Cerebellar nuclear complex (tissue), 1 donor: ENCODE measurements at regions not wholly inside any gene's neighbourhood (a gene's known extent, or its start where the extent isn't known, plus 50 kb on each side); places are given as distances from the start of the nearest gene placed in this dataset.
A peak's percentile ranks its signal among the peaks of the same experiment; 100 is the strongest.

ENCODE experiments used
- DNase-seq, 2 experiments: peaks; one replicate each; lab custom pipeline; 2025; lab: John Stamatoyannopoulos, UW

DNA sequence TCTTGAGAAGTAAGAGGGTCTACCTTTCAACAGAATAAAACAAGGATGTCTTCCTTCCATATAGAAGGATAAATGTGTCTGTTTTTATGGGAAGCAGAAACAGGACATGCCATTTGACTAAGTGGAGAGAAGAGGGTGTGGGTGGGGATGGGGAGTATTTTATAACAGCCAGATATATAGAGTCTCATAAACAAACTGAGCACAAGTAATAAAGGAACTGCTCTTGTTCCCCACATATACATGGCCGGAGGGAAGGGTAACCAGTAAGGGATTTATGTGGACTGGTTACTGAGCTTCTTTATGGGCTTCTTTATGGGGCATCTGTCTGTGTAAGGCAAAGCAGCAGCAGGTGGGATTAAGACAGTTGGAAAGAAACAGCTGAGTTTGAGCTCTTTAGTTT, 558.1 kb downstream of the REEP3 start:
- no peak for DNase-seq

DNA sequence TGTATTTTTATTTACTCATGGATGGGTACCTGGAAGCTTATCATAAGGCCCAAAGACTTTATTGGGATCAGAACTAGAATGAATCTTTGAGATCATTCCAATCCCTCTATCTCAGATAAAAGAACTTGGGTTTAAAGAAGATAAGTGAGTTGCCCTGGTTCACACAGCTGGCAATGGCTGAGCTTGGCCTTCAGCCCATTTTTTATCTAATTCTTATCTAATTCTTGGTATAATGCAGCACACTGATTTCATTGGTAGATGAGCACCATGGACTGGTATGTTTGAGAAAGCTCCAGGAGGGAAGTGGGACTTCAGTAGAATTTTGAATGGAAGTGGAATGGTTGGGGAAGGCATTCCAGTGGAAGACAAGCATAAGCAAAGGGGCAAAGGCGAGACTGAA, 558.9 kb downstream of the REEP3 start:
- no peak for DNase-seq

DNA sequence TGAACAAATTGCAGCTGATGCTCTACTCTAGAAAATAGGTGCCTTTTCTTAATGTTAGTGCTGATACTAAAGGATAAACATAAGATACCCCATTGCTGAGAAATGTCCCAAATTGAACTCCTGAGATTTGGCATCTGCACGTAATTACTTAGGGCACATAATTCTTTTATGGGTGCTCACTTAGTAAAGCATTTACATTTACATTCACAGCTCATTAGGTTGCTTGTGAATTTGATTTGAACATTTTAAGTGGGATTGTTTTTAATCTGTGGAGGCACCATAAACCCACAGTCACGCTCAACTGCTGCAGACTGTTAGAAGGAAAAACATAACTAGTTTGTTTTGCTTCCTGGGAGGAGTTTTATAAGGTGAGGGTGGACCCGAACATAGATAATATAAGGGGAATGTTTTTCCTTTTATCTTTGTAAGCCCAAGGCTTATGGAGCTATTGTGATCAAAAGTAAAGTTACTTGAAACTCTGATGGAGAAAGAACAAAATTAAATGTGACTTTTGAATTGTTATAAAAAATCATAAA, 560.8 kb downstream of the REEP3 start:
- no peak for DNase-seq

DNA sequence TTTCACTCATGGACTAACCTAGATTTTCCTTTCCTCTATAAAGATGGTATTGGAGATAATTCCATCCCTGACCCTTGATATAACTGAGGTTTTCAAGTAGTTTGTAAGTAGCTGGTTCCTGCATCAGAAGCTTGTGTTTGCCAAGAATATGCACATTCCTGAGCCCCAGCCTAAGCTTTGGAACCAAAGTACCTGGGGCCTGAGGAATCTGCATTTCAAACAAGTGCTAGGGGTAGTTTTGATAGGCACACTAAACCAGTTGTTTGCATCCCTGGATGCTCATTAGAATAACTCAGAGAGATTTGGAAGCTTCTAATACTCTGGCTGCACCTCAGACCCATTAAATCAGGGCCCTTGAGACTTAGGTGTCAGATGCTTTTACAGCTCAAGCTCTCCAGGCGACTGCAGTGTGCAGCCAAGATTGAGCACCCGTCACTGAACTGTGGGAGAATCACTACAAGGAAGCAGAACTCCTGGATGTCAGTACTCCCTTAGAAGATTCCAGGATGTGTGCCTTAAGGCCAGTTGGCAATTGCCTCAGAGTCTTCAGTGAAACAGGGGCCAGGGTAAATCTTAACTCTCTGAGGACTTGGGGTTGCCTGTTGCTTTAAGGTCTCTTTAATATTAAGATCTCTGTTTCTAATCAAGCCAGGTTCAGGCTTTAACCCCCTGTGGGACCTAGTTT, 565.0 kb downstream of the REEP3 start:
- no peak for DNase-seq

DNA sequence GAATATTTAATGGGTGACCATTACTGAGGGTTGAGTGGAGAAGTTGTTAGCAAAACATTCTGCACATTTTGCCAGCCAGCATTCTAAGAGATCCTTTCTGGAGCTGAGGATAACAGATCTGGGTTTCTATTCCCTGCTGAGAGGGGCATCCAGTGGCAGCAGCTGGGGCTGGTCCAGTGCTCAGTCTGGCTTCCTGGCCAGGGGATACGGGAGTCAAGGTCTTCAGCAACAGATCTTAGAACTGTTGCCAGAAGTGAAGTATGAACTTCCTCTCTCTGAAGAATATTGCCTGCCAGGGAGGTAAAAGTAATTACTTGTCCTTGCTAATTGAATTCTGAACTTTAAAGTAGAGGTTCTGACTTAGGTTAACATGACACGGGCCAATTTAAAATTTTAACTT, 568.4 kb downstream of the REEP3 start:
- DNase-seq = no peak

DNA sequence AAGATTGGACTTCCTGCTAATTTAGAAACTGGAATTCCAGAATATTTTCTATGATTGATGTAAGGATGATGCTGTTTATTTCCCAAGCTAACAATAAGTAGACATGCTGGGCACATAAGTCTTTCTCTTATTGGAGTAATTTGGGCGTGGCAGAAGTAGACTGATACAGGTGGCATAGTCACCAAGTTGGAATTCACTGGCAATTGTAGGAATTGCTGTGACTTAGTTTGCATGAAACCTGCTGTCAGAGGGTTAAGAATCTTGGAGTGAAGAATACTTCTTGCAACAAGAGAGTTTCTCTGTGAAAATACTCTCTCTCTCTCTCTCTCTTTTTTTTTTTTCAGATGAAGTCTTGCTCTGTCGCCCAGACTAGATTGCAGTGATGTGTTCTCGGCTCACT, 569.7 kb downstream of the REEP3 start:
- no peak for DNase-seq

DNA sequence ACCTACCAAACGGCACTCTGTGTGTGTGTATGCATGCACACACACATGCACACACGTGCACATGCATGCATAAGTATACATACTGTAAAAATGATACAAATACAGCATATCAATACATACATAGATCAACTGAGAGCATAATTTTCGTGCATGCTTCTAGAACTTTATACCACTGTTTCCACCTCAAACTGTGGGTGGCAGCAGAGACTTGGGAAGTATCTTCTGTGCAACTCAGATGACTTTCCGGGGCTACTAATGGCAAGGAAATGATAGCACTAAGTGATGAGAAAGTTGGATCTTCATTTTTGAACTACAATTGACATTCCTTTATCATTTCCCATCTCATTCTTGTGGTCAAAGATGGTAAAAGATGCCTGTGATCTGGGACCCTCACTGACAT, 570.7 kb downstream of the REEP3 start:
- DNase-seq = no peak

DNA sequence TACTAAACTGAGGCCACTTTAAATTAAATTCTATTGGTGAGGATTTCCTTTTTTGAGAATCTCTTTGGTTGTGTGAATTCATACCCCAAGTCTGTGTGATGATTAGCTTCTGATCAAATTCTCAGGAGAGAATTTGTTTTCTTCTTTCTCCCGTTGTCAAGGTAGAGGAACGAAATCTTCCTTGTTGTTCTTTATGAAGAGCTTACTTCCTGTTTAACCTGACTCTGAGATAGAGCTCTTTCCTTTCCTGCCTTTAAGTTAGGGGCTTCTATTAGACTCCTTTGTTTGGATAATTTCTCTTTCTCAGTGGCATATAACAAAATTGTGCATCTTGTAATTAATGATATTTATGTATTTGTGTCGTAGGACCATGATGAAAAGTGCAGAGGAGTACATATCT, 572.1 kb downstream of the REEP3 start:
- no peak for DNase-seq

DNA sequence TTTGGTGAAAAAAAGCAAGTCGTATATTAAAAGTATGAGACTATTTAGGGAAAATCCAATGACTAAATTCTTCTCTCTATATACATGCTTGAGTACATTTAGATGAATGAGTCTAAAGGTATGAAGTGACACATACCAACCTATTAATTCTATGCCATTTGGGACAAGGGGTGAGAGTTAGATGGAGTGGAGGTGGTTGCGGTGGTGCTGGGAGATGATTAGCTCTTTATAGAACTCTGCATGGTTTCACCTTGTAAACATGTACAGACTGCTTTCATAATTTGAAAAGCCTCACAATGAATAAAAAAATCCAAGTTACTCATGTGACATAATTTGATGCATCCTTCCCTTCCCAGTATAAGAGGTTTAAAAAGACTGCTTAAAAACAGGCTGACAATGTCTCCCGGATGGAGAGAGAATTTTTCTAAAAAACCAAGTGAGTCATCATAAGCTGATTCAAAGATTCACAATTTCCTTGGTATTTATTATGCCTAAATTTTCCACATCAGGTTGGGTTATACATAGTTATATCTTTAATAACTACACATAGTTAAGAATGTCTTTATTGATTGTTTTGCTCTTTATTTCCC, 572.8 kb downstream of the REEP3 start:
- no peak for DNase-seq

DNA sequence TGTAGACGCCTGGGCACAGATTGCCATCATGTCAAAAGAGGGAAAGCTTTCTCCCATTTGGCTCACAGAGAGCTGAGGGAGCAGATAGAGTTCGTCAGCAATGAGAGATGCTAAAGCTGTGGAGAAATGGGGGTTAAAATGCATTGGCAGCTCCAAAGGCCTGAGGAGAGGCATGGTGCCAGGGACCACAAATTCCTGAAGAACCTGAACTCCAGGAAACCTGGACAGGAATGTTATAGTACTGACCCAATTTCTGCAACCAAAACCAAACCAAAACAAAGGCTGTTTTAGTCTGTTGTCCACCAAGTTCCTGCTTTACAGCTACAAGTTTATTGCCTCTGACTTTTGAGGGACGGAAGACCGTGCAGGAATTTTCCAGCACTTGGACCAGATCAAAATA, 575.7 kb downstream of the REEP3 start:
- DNase-seq = peak in 1 of 2 experiments; percentile 22

DNA sequence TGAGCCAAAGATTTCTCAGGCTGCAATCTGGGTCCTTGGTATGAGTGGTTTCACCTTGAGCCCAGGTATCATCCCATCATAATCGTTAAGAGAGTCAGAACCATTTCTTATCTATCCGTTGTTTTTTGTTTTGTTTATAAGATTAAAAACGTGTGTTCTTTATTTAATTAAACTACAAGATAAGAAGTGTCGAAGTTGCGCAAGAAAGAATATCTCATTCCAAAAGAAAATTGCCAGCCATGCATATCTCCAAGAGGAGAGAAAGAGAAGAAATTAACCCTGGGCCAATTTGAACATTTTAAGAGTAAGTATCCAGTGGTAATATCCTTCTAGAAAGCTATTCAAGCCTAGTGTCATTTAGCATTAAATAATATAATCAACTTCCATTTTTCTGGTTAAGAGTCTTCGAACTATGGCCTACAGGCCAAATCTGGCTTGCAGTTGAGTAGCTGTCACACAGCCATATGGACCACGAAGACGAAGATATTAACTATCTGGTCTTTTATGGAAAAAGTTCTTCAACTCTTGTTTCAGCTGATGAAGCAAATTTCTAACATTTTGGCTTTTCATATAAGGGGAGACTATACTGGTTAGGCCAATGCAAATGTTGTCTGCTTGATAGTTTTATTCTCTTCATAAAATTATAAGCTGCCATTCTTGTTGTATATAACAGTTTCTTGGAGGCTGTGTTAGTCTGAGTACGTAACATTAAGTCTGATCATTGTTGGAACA, 576.4 kb downstream of the REEP3 start:
- no peak for DNase-seq

DNA sequence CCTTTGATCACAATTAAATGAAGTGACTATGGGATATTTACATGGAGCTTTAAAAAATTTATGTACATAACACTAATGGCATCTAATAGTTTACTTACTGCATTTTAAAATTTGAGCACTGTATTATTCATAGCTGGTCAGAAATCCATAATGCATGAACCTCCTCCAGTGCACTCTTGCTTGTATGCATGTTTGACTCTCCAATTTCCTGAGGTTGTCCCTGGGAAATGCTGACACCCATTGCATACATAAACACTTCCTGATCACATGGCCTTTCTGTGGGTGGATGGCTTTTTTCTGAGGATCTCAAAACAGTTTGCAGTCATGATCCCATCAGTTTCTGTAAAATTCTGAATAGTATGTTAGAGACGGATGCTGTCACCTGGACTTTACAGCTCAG, 577.8 kb downstream of the REEP3 start:
- no peak for DNase-seq

DNA sequence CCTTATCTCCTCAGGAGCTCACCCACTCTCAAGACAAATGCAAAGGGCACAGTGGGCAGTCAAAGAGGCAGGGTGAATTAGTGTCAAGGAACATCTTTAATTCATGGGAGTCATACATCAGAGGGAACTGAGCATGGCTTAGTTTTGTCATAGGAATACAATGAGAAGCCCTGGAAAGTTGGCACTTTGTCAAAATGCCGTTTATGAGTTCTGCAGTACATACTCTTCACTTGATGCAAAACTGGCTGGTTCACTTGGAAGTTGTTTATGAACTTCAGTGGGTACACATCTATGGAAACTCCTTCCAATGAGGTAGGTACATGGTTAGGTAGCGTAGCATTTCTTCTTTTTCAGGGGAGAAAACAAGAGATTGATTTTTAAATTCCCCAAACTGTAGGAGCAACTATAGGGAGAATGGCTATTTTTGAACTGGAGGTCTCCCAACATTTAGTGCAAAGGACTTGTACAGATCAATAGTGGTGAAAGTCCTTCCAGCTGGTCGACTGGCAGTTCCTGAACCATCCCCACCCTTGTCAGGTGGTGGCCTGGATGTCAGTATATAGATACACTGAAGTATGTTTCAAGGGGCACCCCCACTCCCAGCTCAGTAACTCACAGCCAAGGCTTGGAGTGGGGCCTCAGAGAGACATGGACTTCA, 580.5 kb downstream of the REEP3 start:
- no peak for DNase-seq

DNA sequence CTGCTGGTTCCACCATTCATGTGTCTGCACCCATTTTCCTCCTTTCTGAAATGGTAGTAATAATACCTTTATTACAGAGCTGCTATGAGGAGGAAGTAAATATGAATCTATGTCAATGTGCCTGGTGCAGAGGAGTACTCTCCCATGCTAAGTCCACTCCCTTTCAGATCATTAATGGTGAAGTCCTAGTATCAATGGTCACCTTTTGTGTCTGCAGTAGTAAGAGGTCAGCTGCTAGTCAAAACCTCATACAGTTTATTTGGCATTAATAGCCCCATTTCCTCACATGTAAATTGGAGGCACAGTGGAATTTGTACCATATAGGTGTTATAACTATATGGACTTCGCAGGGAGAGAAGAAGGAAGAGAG, 581.0 kb downstream of the REEP3 start:
- no peak for DNase-seq

DNA sequence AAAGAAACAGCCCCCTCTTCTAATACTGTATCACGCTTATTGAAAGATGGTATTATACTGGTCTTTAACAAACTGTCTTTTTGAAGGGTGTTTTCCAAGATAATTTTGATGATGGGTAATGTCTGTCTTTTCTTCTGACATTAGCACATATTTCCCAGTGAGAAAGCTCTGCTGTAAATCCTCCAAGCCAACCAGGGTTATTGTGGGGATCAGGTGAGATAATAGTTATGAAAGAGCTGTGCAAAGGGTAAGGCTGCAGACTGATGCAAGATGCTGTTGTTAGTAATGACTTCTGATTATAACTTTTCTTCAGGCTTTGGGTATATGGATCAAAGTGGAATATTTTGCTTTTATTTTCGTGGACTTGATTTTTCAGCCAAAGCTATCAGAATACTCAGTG, 581.7 kb downstream of the REEP3 start:
- DNase-seq = no peak

DNA sequence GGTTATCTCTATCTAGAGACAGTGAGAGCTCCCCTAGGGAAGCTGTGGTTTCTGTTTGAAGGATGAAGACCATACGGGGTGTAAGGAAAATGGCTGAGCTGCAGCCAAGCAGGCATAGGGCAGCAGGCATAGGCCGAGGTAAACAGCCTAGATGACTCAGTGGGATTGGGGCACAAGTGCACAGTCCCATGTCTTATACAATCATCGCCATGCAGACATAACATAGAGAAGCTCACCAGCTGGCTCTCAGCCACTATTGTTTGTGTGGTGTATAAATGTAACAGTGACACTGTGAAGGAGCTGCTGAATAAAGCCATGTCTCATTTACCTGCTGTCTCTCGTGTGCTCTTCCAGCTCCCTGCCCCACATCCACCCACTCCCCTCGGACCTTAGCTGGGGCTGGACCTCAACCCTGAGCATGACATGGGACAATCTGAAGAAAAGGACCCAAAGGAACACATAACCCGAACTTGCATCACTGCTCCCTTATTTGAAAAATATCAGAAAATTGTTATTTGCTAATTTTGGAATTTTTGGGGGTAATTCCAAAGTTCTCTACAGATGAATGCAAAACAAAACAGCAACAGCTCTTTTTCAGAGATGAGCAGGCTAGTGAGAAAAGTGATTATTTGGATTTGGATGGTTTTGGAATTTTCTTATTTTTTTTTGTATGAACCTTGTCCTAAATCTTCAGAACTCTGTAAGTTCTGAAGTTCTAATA, 582.7 kb downstream of the REEP3 start:
- DNase-seq = no peak

DNA sequence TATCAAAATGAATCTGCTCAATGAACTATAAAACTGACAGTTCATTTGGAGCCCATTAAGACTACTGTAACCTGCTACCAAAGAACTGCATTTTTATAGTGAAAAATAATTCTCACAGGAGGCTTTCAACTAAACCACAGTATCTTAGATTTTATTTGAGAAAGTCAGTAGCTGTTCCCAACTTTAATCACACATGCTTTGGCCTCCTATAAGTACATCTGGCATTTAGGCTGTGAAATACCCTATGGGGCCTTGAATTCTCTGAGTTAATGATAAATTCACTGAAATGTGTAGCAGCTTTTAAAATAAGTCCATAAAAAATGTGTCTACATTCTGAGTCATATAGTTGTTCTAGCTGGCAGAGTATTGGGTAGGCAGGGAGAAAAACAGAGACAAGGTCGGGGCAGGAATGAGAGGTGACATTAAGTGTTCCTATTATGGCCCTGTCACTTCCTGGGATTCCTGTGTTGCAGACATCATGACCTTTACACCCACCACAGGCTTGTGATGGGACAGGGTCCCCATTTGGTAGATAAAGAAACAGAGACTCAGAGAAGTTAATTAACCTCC, 588.8 kb downstream of the REEP3 start:
- DNase-seq = no peak

DNA sequence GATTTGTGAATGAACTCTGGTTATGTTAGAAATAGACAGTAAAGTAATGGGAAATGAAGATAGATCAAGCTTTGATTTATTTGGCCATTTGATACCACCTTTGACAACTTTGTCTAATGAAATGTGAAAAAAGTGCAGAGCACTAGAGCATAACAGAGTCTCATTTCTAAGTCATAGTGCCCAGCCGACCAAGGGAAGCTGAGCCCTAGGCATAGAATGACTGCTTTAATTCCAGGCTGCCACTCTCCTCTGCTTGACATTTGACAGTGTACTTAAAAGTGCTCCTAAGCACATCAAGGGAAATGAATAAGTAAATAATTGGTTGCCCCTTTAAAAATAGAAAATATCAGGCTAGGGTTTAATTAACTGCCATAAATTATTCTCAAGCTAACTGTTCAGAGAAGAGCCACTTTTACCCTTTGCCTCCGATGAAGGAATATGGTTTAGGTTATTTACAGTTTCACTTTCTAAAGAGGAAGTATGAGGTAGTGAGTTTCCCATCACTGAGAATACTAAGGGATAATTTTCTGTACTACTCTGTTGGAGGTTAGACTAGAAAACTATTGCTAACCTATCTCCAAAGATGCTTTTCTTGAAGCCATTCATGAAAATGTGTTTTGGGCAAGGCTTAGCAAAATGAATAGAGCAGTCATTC, 591.6 kb downstream of the REEP3 start:
- no peak for DNase-seq

DNA sequence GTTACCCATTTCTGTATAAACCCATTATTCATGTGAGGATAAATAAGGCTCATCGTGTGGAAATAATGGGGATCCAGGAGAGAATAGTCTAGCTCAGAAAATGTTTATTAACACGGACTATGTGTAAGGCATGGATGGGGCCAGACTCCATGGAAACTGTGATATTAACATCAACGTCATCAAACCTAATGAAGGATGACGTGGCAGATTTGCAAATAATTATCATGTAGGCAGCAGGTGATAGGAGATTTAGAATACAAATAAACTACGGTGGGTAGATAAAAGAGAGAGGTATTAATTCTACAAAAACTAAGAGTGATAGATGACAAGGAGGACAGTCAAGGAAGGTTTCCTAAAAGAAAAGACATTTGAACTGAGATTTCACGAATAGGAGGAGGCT, 592.2 kb downstream of the REEP3 start:
- no peak for DNase-seq

DNA sequence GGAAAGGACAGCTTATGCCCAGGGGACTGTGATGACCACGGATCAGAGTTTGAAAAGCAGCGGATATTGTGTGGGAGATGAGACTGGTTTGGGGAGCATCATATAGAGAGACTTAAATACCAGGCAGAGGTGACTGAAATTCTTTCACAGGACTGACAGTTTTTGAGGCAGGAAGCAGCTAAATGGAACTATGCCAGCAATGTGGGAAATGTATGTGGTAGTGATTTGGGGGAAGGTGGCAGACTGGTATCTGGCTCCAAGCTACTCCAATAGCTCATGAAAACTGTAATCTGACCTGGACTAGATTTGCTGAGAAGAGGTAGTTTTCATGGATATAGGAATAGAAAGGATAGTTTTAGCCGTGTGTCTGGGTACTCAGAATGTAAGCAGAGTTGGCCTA, 592.6 kb downstream of the REEP3 start:
- no peak for DNase-seq

DNA sequence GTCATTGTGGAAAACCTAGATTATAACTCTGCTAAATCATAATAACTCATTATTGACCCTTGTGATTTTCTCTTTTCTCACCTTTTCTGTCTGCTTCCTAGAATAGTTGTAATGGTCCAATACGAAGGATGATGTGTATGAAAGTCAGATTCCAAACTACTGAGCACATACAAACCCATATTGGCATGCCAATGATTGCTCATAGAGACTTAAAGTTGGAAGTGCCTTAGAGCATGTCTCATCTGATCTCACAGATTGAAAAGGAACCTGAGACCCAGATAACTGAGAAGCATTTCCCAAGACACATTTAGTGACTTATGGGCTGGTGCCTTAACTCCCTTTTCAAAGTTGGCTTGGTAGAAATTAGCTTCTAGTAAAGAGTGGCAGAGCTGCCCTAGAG, 594.3 kb downstream of the REEP3 start:
- DNase-seq = no peak
